CD4-positive, alpha-beta T cell treated with Interleukin-6 for 4 hours (primary cell): ENCODE measurements at regions not wholly inside any gene's neighbourhood (a gene's known extent, or its start where the extent isn't known, plus 50 kb on each side); places are given as distances from the start of the nearest gene placed in this dataset.
"Not testable (repeated sequence)": the region's sequence is repeated elsewhere in the genome, so short reads cannot be mapped to it uniquely, and the experiment has no call there.

ENCODE experiments used
- DNase-seq: peaks from one replicate; pipeline ENCODE4 v3.0.0-alpha.2; 2020; ENCODE audit warnings: mixed read lengths

DNA sequence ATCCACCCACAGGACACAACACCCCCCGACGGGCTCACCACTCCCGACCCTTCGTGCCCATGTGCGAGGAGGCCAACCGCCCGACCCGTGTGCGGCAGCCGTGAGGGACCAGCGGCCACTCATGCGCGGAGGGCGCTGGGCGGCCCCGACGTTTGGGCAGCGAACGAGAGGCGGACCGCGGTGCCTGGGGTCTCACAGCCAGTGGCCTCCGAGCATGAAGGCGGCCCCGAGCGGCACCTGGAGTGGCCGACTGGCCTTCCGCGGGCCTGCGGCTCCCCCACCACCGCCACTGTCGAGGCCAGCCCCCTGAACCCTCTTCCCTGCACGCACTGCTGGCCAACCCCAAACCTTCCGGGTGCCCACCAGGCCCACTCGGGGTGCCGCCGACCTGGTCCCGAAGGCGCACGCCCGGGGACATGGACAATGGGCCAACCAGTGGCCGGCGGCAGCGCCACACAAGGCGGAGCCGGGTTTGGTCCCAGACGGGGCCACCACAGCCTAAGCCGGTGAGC, 4274.9 kb upstream of the OR11H1 start:
- peak; percentile 1 for DNase-seq

DNA sequence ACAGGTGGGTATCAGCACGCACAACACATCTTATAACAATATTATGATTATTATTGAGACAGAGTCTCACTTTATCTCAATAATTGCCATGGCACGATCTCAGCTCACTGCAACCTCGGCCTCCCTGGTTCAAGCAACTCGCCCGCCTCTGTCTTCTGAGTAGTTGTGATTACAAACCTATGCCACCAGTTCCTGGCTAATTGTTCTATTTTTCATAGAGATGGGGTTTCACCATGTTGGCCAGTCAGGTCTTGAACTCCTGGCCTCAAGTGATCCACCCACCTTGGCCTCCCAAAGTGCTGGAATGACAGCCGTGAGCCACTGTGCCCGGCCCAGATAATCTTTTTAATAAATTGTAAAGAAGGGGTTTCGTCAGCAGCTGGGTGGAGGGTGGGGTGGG, 4257.0 kb upstream of the OR11H1 start:
- DNase-seq, result not testable (repeated sequence)

DNA sequence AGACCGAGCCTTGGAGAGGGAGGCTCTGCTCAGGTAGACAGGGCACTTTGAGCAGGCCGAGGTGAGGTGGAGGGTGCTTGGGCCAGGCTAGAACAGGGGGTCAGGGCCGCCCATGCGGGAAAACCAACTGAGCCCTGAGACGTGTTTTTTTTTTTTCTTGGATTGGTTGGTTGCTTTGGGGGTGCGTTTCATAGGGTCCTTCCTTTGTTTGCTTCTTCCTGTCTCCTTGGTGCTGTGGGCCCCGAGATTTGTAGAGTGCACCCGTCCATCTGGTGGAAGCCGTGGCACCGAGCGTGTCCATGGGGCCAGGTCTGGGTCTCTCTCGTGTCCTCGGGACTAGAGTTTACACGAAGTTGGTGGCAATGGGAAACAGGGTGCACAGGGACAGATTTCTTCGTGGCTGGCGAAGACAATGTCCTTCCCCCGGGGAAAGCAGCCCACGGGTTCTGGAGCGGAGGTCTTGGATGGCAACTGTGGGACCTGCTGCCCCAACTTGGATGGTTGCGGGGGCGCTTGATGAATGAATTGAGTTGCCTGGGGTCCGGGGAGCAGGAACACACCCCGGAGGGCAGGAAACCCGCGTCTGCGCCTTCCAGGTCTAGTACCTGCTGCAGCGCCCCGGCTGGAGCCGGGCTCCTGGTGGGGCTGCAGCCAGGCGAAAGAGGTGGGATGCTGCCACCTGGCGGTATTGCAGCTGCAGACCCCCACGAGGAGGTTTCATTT, 4242.7 kb upstream of the OR11H1 start:
- DNase-seq, result not testable (repeated sequence)

DNA sequence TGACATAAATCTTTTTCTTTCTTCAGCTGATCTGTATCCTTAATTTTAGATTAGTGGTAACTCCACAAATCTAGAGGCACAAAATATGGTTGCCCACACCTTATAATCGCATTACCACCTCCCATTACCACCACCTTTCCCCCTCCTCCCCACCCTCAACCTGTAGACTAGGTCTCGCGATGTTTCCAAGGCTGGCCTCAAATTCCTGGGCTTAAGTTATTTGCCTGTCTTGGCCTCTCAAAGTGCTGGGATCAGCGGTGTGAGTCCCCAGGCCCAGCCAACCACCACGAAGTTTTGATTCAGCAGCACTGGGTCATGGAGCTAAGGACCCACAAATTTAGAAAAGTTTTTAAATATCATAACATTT, 4242.2 kb upstream of the OR11H1 start:
- DNase-seq, result not testable (repeated sequence)

DNA sequence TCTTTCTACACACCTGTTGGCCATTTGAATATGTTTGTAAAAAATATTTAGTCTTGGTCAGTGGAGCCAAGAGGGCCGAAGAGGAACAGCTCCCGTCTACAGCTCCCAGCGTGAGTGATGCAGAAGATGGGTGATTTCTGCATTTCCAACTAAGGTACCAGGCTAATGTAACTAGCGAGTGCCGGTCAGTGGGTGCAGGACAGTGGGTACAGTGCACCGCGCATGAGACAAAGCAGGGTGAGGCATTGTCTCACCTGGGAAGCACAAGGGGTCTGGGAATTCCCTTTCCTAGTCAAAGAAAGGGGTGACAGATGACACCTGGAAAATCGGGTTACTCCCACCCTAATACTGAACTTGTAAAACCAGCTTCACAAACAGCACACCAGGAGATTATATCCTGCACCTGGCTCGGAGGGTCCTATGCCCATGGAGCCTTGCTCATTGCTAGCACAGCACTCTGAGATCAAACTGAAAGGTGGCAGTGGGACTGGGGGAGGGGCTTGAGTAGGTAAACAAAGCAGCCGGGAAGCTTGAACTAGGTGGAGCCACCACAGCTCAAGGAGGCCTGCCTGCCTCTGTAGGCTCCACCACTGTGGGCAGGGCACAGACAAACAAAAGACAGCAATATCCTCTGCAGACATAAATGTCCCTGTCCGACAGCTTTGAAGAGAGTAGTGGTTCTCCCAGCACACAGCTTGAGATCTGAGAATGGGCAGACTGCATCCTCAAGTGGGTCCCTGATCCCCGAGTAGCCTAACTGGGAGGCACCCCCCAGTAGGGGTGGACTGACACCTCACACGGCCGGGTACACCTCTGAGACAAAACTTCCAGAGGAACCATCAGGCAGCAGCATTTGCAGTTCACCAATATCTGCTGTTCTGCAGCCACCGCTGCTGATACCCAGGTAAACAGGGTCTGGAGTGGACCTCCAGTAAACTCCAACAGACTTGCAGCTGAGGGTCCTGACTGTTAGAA, 4239.5 kb upstream of the OR11H1 start:
- DNase-seq, result not testable (repeated sequence)

DNA sequence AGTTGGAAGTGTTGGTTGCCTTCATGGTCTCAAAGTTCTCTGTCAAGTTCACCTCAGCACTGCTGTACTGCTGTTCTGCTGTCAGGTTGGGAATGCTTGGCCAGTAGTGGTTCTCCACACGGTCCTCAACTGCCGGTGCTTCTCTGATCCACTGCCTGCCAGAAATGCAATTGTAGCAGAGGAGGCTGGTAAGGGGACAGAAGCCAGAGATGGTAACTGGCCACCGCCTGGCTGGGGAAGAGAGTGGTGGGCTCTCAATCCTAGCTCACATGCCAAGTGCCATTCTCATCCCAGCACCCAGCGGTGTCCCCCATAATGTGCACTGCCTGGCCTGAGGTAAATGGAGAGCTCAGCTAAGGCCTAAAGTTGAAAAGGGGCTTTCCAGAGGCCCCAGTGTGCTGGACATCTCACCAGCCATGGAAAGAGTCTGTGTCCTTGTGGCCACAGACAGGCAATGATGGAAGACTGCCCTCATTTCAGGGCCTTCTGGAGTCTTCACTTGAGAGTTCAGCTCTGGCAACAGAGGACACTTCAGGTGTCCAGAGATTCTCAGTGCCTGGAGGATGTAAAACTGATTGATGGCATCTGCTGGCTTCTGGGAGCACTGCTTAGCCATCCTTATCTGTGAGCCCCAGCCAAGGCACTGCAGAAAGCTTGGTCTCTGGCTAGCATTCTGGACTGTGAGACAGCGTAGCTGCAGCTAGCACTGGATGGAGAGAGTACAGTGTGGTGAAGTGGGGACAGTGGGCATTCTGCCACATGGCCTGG, 4229.7 kb upstream of the OR11H1 start:
- DNase-seq, result not testable (repeated sequence)

DNA sequence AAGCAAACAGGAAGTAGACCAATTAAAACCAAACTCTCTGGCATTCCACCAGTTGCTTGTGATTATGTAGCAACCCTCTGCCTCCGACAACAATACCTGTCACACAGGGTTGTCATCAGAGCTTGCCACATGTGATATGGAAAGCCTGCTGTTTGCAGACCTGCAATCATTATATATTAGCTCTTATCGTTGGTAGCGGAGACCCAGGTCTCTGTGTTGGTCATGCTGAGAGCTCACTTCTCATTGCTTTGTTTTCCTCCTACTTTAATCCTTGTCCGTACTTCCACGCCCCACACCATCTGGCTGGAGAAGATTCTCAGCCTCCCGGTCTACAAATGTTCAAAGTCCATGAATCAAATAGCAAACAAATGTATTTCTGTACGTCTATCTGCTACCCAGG, 4225.6 kb upstream of the OR11H1 start:
- DNase-seq, result not testable (repeated sequence)

DNA sequence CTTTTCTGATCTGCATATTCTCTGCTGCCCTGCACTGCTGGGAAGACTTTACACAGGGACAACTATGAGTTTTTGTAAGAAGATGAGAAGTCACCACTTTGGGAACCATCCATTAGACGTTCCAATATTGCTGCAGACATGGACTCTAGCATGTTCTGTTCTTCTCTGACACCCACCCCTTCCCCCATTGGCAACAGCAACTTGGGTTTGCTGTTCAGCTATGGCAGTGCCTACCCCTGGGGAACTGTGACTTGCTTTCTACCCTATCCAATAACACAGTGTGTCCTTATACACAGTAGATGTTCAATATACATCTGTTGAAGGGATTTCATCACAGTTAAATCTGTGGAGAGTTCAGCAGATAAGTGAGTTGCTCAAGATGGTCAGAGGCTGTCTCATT, 4225.1 kb upstream of the OR11H1 start:
- not testable (repeated sequence) for DNase-seq

DNA sequence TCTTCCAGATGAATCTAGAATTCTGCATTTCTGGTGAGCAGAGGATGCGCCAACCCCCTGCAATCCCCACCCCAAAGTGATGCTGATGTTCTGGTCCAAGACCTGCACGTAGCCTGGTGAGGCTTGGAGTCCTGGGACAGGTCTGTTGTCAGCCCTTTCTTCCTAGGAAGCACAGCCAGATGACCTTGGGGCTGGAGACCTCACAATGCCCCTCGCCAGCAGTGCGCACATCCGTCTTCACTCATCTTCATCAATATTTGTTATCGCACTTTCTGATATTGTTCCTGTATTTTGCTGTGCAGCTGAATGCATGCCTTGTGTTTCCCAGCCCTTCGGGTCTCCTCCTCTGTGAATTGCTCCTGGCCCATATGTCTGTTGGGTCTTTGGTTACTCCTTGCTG, 4222.8 kb upstream of the OR11H1 start:
- not testable (repeated sequence) for DNase-seq

DNA sequence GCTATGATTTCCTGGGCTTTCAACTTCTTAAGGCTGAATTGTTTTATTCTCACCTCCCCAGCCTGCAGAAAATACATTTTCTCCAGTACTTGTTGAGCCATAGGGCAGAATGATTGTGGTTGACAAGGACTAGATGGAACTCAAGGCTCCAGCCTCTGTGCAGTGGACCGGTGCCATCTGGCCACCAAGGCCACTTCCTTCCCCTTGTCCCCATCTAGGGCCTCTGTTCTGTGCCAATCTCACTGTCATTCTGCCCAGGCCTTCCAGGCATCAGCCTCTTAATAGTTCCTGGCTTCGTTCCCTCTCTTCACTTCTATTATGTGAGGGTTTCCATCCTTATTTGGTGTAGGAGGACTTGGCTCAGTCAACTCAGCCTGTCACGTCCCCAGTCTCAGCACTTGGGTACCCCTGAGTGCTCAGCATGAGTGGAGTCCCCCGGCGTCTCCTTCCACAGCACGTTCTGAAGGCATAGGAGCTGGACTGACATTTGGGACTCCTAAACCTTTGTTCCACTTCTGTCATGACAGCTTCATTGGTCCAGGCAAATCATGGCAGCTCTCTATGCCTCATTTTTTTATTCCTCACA, 4221.0 kb upstream of the OR11H1 start:
- DNase-seq, result not testable (repeated sequence)

DNA sequence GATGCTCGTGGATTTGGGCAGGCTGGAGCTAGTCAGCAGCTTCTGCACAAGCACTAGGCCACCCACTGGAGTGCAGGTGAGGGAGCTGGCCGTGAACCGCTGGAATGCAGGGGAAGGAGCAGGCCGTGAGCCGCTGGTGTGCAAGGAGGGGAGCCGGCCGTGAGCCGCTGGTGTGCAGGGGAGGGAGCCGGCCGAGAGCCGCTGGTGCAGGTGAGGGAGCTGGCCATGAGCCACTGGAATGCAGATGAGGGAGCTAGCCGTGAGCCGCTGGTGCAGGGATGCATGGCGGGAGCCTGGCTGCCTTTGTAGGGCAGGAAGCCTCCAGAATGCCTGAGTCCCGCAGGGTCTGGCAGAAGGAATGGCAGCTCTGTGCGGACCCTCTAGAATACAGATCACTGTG, 4220.0 kb upstream of the OR11H1 start:
- DNase-seq, result no peak

DNA sequence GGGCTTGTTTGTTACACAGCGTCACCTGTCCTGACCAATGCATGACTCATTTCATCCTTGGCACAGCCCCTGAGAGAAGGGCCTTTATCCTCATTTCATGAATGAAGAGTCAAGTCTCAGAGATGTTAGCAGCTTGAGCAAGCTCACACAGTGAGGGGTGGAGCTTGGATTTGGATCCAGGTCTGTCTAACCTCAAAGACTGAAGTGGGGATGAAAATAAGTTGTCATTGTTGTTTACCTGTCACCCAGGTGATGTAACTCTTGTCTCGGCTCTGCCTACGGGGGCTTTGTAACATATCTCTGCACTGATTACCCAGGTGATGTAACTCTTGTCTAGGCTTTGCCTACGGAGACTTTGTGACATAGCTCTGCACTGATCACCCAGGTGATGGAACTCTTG, 4218.2 kb upstream of the OR11H1 start:
- DNase-seq, result not testable (repeated sequence)

DNA sequence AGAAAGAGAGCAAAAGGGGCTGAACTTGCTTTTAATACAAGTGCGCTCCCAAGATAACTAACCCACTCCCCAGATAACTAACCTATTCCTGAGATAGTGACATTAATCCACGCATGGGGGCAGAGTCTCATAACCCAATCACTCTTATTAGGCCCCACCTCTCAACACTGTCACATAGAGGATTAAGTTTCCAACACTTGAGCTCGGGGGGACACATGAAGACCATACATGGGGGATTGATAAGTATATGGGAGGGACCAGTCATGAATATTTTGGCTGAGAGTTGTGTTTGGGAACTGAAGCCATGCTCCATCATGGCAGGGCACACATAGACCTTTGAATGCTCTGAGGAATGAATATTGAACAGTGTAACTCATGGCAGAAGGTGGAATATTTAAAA, 4217.3 kb upstream of the OR11H1 start:
- not testable (repeated sequence) for DNase-seq

DNA sequence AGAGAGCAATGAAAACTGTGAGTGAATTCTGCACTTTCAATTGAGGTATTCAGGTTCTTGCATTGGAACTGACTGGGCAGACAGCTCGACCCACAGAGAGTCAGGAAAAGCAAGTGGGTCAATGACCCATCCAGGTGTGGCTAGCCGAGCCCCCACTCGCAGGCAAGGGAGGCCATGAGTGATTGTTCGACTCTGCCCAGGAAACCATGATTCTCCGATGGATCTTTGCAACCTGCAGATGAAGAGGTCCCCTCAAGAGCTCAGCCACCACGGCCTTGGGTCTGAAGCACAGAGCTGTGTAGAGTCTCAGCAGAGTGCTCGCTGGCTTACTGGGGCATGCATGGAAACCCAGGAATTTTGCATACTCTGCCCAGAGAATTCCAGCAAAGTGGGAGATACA, 4215.4 kb upstream of the OR11H1 start:
- DNase-seq, result not testable (repeated sequence)

DNA sequence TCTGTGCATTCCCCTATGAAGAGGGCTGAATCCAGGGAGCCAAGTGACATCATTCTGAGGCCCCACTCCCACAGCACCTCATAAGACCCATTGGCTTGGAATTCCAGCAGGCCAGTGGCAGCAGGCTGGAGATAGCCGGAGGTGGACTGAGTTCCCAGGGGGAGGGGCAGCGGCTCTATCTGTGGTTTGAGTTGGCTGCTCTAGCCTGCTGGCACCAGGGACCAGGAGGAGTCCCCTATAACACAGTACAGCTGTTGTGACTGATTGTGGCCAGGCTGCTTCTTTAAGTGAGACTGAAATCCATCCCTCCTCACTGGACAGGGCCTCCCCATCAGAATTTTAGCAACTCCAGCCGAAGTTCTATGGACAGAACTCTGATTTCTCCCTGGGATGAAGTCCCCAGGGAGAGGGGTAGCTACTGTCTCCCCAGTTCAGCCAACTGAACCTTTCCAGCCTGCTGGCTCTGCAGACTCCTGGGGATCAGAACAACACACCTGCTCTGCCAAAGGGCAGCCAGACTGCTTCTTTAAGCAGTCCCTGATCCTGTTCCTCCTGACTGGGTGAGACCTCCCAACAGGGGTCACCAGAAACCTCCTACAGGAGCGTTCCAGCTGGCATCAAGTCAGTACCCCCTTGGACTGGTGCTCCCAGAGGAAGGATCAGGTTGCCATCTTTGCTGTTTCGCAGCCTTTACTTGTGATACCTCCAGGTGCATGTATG, 4214.8 kb upstream of the OR11H1 start:
- DNase-seq, result not testable (repeated sequence)

DNA sequence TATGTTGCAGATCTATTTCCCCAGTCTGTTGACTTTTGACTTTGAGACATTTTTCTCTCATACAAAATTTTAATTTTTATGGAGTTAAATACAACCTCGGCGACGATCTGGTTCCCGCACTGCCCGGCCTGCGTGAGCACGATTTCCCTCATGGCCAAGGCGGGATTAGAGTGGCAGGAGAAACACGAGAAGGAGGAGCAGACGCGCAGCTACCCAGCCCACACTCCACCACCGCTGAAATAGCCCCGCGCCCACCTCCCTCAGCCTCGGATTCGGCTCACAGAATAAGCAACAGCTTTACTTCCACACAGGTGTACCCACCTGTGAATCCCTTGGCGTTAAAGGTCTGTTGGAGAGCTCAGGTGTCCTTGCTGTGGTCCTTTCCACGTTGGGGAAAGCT, 4209.4 kb upstream of the OR11H1 start:
- DNase-seq, result not testable (repeated sequence)

DNA sequence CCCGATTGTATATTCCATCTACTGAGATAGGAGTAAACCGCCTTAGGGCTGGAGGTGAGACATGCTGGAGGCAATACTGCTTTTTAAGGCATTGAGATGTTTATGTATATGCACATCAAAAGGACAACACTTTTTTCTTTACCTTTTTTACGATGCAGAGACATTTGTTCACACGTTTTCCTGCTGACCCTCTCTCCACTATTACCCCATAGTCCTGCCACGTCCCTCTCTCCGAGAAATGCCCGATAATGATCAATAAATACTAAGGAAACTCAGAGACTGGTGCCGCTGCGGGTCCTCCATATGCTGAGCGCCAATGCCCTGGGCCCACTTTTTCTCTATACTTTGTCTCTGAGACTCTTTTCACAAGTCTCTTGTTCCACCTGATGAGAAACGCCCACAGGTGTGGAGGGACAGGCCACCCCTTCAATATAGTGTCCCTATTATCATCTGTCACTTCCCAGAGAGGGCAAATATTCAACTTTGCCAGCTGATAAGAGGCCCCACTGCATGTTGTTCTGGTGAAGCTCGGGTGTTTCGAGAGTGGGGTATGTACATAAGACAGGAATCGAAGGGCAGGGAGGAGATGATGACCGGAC, 4203.5 kb upstream of the OR11H1 start:
- DNase-seq, result not testable (repeated sequence)

DNA sequence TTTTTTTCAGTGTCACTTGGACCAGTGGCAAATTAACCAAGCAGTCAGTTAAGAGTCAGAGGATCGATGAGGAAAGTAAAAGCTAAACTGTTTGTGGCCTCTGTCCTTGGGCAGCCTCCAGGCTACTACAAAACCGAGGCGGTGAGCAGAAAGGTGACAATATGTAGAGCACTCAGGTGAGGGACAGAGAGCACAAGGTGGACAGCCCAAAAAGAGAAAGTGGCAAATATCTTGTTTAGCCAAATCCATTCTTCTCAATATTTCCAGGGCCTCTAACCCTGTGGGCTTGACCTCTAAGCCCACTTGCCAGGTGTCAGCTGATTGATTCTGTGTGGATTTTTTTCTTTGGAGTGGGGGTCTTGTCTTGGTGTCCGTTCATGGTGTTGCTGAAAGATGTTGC, 4202.2 kb upstream of the OR11H1 start:
- DNase-seq, result no peak

DNA sequence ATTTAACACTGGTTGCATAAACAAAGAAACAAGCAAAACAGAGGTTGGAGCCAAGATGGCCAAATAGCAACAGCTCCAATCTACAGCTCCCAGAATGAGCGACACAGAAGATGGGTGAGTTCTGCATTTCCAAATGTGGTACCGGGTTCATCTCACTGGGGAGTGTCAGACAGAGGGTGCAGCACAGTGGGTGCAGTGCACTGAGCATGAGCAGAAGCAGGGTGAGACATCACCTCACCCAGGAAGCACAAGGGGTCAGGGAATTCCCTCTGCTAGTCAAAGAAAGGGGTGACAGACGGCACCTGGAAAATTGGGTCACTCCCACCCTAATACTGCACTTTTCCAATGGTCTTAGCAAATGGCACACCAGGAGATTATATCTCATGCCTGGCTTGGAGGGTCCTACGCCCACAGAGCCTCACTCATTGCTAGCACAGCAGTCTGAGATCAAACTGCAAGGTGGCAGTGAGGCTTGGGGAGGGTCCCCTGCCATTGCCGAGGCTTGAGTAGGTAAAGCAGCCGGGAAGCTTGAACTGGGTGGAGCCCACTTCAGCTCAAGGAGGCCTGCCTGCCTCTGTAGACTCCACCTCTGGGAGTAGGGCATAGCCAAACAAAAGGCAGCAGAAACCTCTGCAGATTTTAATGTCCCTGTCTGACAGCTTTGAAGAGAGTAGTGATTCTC, 4186.5 kb upstream of the OR11H1 start:
- not testable (repeated sequence) for DNase-seq

DNA sequence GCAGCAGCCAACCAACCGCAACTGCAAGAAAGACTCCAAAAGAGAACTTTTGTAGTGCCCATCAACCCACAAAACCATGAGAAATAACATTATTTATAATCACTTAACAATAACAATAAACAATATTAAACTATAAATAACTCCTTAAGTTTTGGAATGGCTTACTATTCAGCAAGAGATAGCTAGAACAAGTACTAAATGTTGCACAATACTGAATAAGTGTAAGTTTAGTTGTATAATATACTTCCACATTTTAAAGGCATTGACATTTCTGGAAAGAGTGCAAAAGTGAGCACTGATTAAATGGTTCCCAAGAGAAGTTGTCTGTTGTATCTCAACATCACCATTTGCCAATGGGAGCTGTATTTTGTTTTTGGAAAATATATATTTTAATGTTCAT, 4176.8 kb upstream of the OR11H1 start:
- DNase-seq, result not testable (repeated sequence)

DNA sequence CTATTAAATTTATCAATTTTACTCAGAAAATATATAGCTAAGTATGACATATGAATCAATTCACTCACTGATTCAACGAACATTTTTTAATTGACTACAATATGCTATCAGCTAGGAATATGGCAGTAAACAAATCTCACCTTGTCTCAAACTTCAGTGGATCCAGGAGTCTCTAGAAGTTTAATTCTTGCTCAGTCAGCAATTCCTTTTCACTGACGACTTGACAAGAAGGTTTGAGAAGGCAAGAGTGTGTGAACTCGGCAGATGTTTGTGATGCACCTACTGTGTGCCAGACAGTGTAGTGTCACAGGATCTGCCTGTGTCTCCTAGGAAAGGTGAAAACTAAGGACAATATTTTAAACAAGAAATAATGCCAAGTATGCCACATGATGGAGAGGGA, 4175.7 kb upstream of the OR11H1 start:
- DNase-seq, result not testable (repeated sequence)
